Kidney epithelial cell (primary cell): ENCODE measurements at regions not wholly inside any gene's neighbourhood (a gene's known extent, or its start where the extent isn't known, plus 50 kb on each side); places are given as distances from the start of the nearest gene placed in this dataset.
"Not testable (repeated sequence)": the region's sequence is repeated elsewhere in the genome, so short reads cannot be mapped to it uniquely, and the experiment has no call there.

Experiments
- DNase-seq: peaks from one replicate; pipeline ENCODE4 v3.0.0-alpha.2; 2010; ENCODE audit warnings: low read depth
- H3K27me3 ChIP-seq: 2 replicates; pipeline ENCODE4 v1.6.0; 2011; ENCODE audit warnings: low read length; ENCODE audit not compliant: control insufficient read depth, insufficient read depth
- H3K36me3 ChIP-seq: 2 replicates; pipeline ENCODE4 v1.5.1; 2011; ENCODE audit warnings: low read length; ENCODE audit not compliant: control insufficient read depth, insufficient read depth
- H3K4me3 ChIP-seq: 2 replicates; pipeline ENCODE4 v1.5.1; 2011; ENCODE audit warnings: low read depth, mild to moderate bottlenecking, control low read depth, low read length
- TF ChIP-seq, protein P1 (sequence below): IDR thresholded peaks from 2 replicates; pipeline ENCODE4 v1.5.1; 2011; ENCODE audit warnings: mild to moderate bottlenecking, moderate library complexity, low read length, control low read depth, inconsistent platforms; ENCODE audit not compliant: insufficient read depth, poor library complexity, severe bottlenecking

DNA sequence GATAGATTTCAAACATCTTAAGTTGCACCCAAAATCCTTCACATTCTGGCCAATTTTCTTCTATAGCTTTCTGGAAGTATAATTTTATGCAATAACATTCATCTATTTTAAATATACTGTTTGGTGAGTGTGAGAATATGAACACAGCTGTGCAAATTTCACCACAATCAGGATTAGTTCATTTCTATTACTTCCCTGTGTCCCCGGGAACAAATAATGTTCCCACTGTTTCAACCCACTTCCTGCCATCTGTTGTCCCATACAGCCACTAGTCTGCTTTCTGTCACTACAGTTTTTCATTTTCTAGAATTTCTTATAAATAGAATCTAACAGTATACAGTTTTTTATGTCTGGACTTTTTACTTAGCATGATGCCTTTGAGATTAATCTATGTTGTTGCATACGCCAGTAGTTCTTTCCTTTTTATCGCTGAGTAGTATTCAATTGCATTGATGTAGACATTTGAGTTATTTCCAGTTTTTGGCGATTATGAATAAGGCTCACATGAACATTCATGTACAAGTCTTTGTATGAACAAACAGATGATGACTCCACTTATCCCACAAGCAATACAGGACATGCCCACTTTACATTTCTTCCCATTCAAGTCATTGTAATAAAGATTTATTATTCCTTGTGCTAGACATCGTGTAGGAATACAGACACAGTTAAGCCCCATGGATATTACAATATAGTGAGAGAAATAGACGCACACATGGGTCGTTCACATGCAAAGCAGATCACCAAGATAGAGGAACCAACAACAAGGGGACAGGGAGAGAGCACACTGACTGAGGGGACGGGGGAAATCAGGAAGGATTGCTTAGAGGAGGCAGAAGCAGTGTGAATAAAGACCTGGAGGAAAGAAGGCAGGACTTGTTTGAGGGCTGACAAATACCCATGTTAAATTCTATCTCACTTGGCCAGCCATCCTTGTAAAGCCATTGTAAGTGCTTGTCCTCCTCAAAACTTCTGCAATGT is 72.9 kb upstream of the PAX8 start:
- TF ChIP-seq, protein P1, sequence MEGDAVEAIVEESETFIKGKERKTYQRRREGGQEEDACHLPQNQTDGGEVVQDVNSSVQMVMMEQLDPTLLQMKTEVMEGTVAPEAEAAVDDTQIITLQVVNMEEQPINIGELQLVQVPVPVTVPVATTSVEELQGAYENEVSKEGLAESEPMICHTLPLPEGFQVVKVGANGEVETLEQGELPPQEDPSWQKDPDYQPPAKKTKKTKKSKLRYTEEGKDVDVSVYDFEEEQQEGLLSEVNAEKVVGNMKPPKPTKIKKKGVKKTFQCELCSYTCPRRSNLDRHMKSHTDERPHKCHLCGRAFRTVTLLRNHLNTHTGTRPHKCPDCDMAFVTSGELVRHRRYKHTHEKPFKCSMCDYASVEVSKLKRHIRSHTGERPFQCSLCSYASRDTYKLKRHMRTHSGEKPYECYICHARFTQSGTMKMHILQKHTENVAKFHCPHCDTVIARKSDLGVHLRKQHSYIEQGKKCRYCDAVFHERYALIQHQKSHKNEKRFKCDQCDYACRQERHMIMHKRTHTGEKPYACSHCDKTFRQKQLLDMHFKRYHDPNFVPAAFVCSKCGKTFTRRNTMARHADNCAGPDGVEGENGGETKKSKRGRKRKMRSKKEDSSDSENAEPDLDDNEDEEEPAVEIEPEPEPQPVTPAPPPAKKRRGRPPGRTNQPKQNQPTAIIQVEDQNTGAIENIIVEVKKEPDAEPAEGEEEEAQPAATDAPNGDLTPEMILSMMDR: no peak
- H3K36me3 ChIP-seq: no peaks in the 10 kb centered on the region
- DNase-seq: no peak

DNA sequence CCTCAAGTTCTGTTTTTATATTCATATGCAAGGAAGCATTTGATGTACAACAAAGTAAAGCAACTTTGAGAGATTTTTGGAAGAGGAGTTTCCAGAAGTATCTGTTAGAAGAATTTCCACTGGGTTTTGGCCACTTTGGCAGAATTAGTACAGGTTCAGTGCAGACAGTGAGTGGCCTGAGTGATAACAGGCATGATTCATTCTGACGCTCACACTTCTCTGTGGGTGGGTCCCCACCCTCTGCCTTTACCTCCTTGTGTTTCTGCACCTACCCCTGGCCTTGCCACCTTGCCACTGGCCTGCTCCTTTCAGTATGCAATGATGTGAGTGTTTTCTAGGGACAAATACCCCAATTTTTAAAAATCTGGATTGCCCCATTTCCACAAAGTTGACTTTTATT is 65.1 kb upstream of the PAX8 start:
- H3K36me3 ChIP-seq, H3K27me3 ChIP-seq, DNase-seq: not testable (repeated sequence)

More for the DNA sequence above, 72.9 kb upstream of the PAX8 start:
- no peaks in the 10 kb centered on the region for H3K27me3 ChIP-seq
- H3K4me3 ChIP-seq: no peak overlapping the region

DNA sequence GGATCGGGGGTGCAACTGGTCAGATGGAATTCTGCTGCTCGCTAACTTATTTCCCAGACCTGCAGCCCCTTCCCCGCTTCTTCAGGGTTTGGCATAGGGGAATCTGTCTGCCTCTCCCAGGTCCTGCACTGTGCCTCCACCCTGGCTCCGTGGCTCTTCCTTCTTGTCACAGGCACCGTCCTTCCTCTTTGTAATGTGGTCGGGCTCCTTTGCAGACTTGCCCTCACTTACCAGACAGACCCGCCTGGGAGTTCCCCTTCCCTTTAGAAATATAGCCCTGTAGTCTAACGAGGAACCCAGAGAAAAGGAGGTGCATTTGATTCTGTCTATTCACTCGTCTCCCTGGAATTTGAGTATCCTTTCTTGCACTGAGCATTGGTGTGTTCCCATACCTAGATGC is 63.9 kb upstream of the PAX8 start:
- TF ChIP-seq, protein P1: no peak

More for the DNA sequence above, 65.1 kb upstream of the PAX8 start:
- H3K4me3 ChIP-seq: not testable (repeated sequence)

DNA sequence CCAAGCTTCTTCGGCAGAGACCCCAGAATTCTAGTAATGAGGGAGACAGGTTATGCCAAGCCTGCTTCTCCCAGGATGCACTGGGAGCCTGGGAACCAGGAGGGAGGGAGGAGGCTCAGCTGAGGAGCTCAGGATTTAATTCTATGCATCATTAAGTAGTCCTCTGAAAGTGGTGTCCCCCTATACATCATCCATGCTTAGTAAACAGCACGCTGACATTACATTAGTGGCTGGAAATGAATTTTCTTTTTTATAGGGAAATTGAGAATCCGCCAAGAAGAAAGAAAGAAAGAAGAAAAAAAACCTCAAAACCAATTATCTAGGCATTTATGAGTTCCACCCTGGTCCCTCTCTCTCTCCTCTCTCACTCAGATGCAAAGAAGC is 63.1 kb upstream of the PAX8 start:
- H3K4me3 ChIP-seq, DNase-seq, H3K27me3 ChIP-seq, H3K36me3 ChIP-seq: not testable (repeated sequence)

More for the DNA sequence above, 63.9 kb upstream of the PAX8 start:
- no peak for DNase-seq
- Histone ChIP-seq H3K4me3 (no peak overlapping the region), H3K36me3 (no peaks in the 10 kb centered on the region), H3K27me3 (no peaks in the 10 kb centered on the region)

DNA sequence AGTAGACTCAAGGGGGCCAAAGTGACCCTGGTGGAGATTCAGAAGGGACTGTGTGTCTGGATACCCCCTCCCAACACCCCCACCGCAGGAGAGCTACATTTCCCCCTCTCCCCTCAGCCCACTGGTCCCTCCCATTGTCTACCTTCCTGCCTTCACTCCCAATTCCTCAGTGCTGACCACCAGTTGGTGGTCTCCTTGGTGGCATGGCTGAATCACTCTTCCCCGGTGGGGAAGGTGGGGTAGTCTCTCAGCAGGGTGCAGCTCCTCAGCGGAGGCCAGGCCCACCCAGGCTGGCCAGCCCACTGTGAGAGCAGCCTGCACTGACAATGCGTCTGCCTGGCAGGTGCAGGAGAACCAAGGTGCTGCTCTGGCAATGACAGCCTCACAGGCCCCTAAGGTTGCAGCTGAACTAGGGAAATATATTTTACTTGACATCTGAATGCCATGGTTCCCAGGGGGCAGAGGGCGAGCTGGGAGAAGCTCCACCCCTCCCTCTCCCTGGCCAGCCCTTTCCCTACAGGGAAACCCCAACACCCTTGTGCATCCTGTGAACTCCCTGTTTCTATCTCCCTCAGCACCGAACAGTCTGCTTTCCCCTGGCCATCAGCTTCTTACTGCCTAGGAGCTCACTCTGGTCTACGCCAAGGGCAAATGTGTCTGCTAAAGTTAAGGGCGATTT is 62.6 kb upstream of the PAX8 start:
- no peaks in the 10 kb centered on the region for H3K27me3 ChIP-seq
- TF ChIP-seq, protein P1: no peak
- DNase-seq: no peak
- no peak overlapping the region for H3K4me3 ChIP-seq
- no peaks in the 10 kb centered on the region for H3K36me3 ChIP-seq

DNA sequence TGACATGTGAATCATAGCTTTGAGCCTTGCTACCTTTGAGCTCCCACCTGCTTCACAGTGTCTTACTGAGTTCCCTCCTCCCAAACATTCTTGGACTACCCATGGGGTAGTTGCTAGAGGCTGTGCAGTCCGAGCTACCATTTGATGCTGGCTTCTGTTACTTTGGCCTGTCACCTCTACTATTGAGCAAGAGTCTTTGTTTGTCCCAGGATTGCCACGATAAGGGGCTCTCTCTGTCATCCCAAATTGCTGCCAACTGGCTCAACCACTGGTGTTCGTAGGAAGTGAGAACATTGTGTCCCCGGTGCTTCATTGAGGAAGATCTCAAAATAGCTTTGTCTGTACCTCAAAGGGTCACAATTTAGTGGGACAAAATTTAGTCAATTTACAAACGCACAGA is 59.1 kb upstream of the PAX8 start:
- Histone ChIP-seq H3K4me3 (no peak overlapping the region), H3K27me3 (no peaks in the 10 kb centered on the region), H3K36me3 (no peaks in the 10 kb centered on the region)
- TF ChIP-seq, protein P1: no peak
- no peak for DNase-seq

DNA sequence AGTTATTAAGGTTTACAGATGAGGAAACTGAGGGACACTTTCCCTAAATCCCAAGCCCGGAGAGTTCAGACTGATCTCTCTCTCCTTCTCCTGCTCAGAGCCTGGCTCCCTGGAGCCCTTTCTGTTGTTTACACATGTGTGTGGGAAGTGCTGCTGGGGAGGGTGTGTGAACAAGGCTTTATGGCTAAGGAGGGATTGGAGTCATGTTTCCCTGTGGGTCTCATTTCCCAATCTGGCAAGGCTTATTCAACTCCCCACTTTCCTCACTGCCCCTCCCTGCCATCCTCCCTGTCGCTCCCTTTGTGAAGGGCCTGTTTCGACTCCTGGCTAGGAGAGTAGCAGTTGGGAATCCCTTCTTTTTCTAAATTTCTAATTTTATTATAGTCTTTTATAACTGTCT is 57.3 kb upstream of the PAX8 start:
- H3K4me3 ChIP-seq, DNase-seq, H3K36me3 ChIP-seq, H3K27me3 ChIP-seq: not testable (repeated sequence)
